ENCODE measurements at regions not wholly inside any gene's neighbourhood (a gene's known extent, or its start where the extent isn't known, plus 50 kb on each side); places are given as distances from the start of the nearest gene placed in this dataset.
"Not testable (repeated sequence)": the region's sequence is repeated elsewhere in the genome, so short reads cannot be mapped to it uniquely, and the experiment has no call there.

GRCh38 chr16:13557418-13557817 lies 362.5 kb upstream of the ERCC4 start:
- no peak for DNase-seq

GRCh38 chr16:13558752-13559151 lies 361.2 kb upstream of the ERCC4 start:
- DNase-seq = no peak

- DNase-seq = no peak
Measured at GRCh38 chr16:13559624-13560023, 360.3 kb upstream of the ERCC4 start.

GRCh38 chr16:13560151-13560550 lies 359.8 kb upstream of the ERCC4 start:
- no peak for DNase-seq

- no peak for DNase-seq
Measured at GRCh38 chr16:13561291-13562070, 358.5 kb upstream of the ERCC4 start.

- DNase-seq = no peak
Measured at GRCh38 chr16:13568803-13569202, 351.2 kb upstream of the ERCC4 start.

GRCh38 chr16:13569986-13570385 lies 350.0 kb upstream of the ERCC4 start:
- DNase-seq = no peak

- no peak for DNase-seq
Measured at GRCh38 chr16:13571036-13571435, 348.9 kb upstream of the ERCC4 start.

- no peak for DNase-seq
Measured at GRCh38 chr16:13573903-13574302, 346.1 kb upstream of the ERCC4 start.

GRCh38 chr16:13586051-13586450 lies 333.9 kb upstream of the ERCC4 start:
- DNase-seq = no peak

GRCh38 chr16:13587181-13587580 lies 332.8 kb upstream of the ERCC4 start:
- no peak for DNase-seq

GRCh38 chr16:13594823-13595222 lies 325.1 kb upstream of the ERCC4 start:
- no peak for DNase-seq

- no peak for DNase-seq
Measured at GRCh38 chr16:13606804-13607203, 313.1 kb upstream of the ERCC4 start.

GRCh38 chr16:13607289-13607688 lies 312.7 kb upstream of the ERCC4 start:
- no peak for DNase-seq

- DNase-seq = no peak
Measured at GRCh38 chr16:13611596-13611995, 308.4 kb upstream of the ERCC4 start.

GRCh38 chr16:13612623-13613022 lies 307.3 kb upstream of the ERCC4 start:
- no peak for DNase-seq

- no peak for DNase-seq
Measured at GRCh38 chr16:13613165-13613564, 306.8 kb upstream of the ERCC4 start.

GRCh38 chr16:13621639-13622038 lies 298.3 kb upstream of the ERCC4 start:
- DNase-seq = no peak

GRCh38 chr16:13628156-13628555 lies 291.8 kb upstream of the ERCC4 start:
- DNase-seq = no peak

- DNase-seq = no peak
Measured at GRCh38 chr16:13629704-13630103, 290.2 kb upstream of the ERCC4 start.

GRCh38 chr16:13630374-13630773 lies 289.6 kb upstream of the ERCC4 start:
- DNase-seq = no peak

- no peak for DNase-seq
Measured at GRCh38 chr16:13631213-13631767, 288.7 kb upstream of the ERCC4 start.

- DNase-seq = no peak
Measured at GRCh38 chr16:13631916-13632315, 288.0 kb upstream of the ERCC4 start.

- not testable (repeated sequence) for DNase-seq
Measured at GRCh38 chr16:13632504-13632903, 287.4 kb upstream of the ERCC4 start.

GRCh38 chr16:13633391-13633861 lies 286.5 kb upstream of the ERCC4 start:
- DNase-seq = no peak
